Transverse colon (tissue), 4 donors: ENCODE measurements at regions not wholly inside any gene's neighbourhood (a gene's known extent, or its start where the extent isn't known, plus 50 kb on each side); places are given as distances from the start of the nearest gene placed in this dataset.

ENCODE experiments used
- DNase-seq: peaks from one replicate; pipeline ENCODE4 v3.0.0-alpha.2; 2019
- H3K27ac ChIP-seq, 4 donors: fragments of 200-600 bp; sonication (generic); 2 replicates each; pipeline ENCODE4 v1.5.1; 2016 to 2018; ENCODE audit warnings: inconsistent platforms in 4 of 4
- H3K27me3 ChIP-seq: fragments of 200-600 bp; sonication (generic); 2 replicates; pipeline ENCODE4 v1.5.1; 2017; ENCODE audit warnings: inconsistent platforms
- H3K36me3 ChIP-seq, 4 donors: fragments of 200-600 bp; sonication (generic); 2 replicates each; pipeline ENCODE4 v1.5.1; 2017 to 2019; ENCODE audit warnings: inconsistent platforms in 4 of 4
- H3K4me1 ChIP-seq, 4 donors: fragments of 200-600 bp; sonication (generic); 2 replicates each; pipeline ENCODE4 v1.5.1; 2017 to 2020; ENCODE audit warnings: inconsistent platforms in 4 of 4
- H3K4me3 ChIP-seq, 4 donors: fragments of 200-600 bp; sonication (generic); 1 replicate in 1 of 4; 2 replicates in 3 of 4; pipeline versions ENCODE4 v1.5.1 to v1.6.1; 2017 to 2019; ENCODE audit warnings: inconsistent platforms in 4 of 4
- H3K9me3 ChIP-seq, 2 donors: fragments of 200-600 bp; sonication (generic); 2 replicates each; pipeline ENCODE4 v1.5.1; 2017 to 2019; ENCODE audit warnings: inconsistent platforms in 2 of 2
- CTCF ChIP-seq, 5 experiments: fragments of 200-600 bp in 3 of 5; fragments of 450-650 bp in 2 of 5; sonication (generic) in 3 of 5; IDR thresholded peaks; 1 replicate in 2 of 5; 2 replicates in 3 of 5; pipeline ENCODE4 v1.5.1; 2016 to 2017; ENCODE audit warnings: antibody characterized with exemption in 5 of 5, inconsistent platforms in 3 of 5, mild to moderate bottlenecking in 2 of 5, moderate library complexity in 1 of 5
- EP300 ChIP-seq: sonication (generic); formaldehyde crosslinking; IDR thresholded peaks from one replicate; pipeline ENCODE4 v1.6.1; 2017; ENCODE audit warnings: antibody characterized with exemption, low read depth
- POLR2A ChIP-seq: fragments of 450-650 bp; IDR thresholded peaks from one replicate; pipeline ENCODE4 v1.6.1; 2016; ENCODE audit warnings: antibody characterized with exemption, mild to moderate bottlenecking, moderate library complexity
- POLR2AphosphoS5 ChIP-seq, 3 donors: sonication (generic); formaldehyde crosslinking; IDR thresholded peaks; one replicate each; pipeline ENCODE4 v1.6.1; 2016; ENCODE audit warnings: antibody characterized with exemption in 3 of 3
- WGBS, 2 donors: methylation state at CpG; one replicate each; pipeline ENCODE4 v1.1.5; 2018; ENCODE audit warnings: low coverage in 1 of 2; 5-methylcytosine and 5-hydroxymethylcytosine counted together
- in situ Hi-C, 4 donors: fragments of 200-750 bp; cut with MboI; loops; one replicate each; pipeline versions ENCODE4 v1.15.0 to v1.15.1; 2017; ENCODE audit warnings: low sequenced_read_pairs in 3 of 4, low pct_ligation_motif_present in 1 of 4, low pct_unique_long_range_greater_than_20kb in 1 of 4
- intact Hi-C: fragments of 100-400 bp; cut with DNase I; formaldehyde crosslinking; loops from one replicate; pipeline ENCODE4 v1.15.1; 2023; ENCODE audit warnings: low total_unique reads

- in situ Hi-C loops (loop anchor here in 1 of 4 donors (10.0 kb wide), 1 partner anchor 73 kb away; no protein-coding TSS in a partner anchor), intact Hi-C loops (no loop called here)
- Histone ChIP-seq H3K4me3 (peak overlapping the region; percentile 27 to 41 (median 34)), H3K27ac (peak overlapping the region in 1 of 4 donors; percentile 66), H3K36me3 (no peaks in the 10 kb centered on the region), H3K9me3 (no peaks in the 10 kb centered on the region), H3K27me3 (peaks cover 33% of the 10 kb centered on the region), H3K4me1 (peaks cover 0 to 4% (median 1%) of the 10 kb centered on the region in 4 donors)
- WGBS, 2 donors, result 36 to 66% methylated on average over 7 to 16 of the region's 16 CpGs
- no peak for TF ChIP-seq EP300
- no peak for TF ChIP-seq CTCF (IDR thresholded peaks at IDR 0.05)
- DNase-seq, result no peak
Measured at GRCh38 chr12:125331342-125332052, 266.3 kb downstream of the AACS start.

GRCh38 chr12:125332900-125333299 lies 267.7 kb downstream of the AACS start:
- no peaks in the 10 kb centered on the region for H3K9me3 ChIP-seq
- DNase-seq, result no peak
- intact Hi-C loops (no loop called here), in situ Hi-C loops (loop anchor here in 1 of 4 donors (10.0 kb wide), 1 partner anchor 72 kb away; no protein-coding TSS in a partner anchor)
- WGBS, 2 donors, result 68 to 75% methylated on average over 10 to 11 of the region's 11 CpGs
- no peaks in the 10 kb centered on the region for H3K36me3 ChIP-seq
- no peak overlapping the region for H3K4me3 ChIP-seq
- no peak overlapping the region for H3K27ac ChIP-seq
- peaks cover 0 to 4% (median 1%) of the 10 kb centered on the region in 4 donors for H3K4me1 ChIP-seq
- H3K27me3 ChIP-seq, result peaks cover 32% of the 10 kb centered on the region
- TF ChIP-seq EP300 (no peak), CTCF (IDR thresholded peaks at IDR 0.05) (no peak), POLR2AphosphoS5 (IDR thresholded peaks at IDR 0.05) (no peak), POLR2A (no peak)

GRCh38 chr12:125336246-125336645 lies 271.0 kb downstream of the AACS start:
- H3K27ac ChIP-seq, result no peak overlapping the region
- H3K4me1 ChIP-seq, result peaks cover 0 to 14% (median 8%) of the 10 kb centered on the region in 4 donors
- H3K4me3 ChIP-seq, result no peak overlapping the region
- intact Hi-C loops (no loop called here), in situ Hi-C loops (loop anchor here in 1 of 4 donors (10.0 kb wide), 1 partner anchor 69 kb away; no protein-coding TSS in a partner anchor)
- H3K9me3 ChIP-seq, result no peaks in the 10 kb centered on the region
- peaks cover 6% of the 10 kb centered on the region for H3K27me3 ChIP-seq
- TF ChIP-seq POLR2AphosphoS5 (IDR thresholded peaks at IDR 0.05), result no peak
- no peak for TF ChIP-seq CTCF (IDR thresholded peaks at IDR 0.05)
- TF ChIP-seq POLR2A, result no peak
- no peak for TF ChIP-seq EP300
- 80 to 87% methylated on average over 1 to 4 of the region's 4 CpGs for WGBS, 2 donors
- no peak for DNase-seq
- H3K36me3 ChIP-seq, result no peaks in the 10 kb centered on the region

- DNase-seq, result peak; percentile 39
- in situ Hi-C loops (loop anchor here in 1 of 4 donors (10.0 kb wide), 1 partner anchor 54 kb away; no protein-coding TSS in a partner anchor), intact Hi-C loops (no loop called here)
- WGBS, 2 donors, result 0 to 23% methylated on average over 3 to 5 of the region's 5 CpGs
- no peaks in the 10 kb centered on the region for H3K27me3 ChIP-seq
- peaks cover 0 to 20% (median 13%) of the 10 kb centered on the region in 4 donors for H3K4me1 ChIP-seq
- no peak overlapping the region for H3K4me3 ChIP-seq
- no peaks in the 10 kb centered on the region for H3K9me3 ChIP-seq
- H3K27ac ChIP-seq, result peak overlapping the region; percentile 31 to 76 (median 63)
- TF ChIP-seq POLR2AphosphoS5 (IDR thresholded peaks at IDR 0.05) (no peak), EP300 (no peak), POLR2A (no peak), CTCF (IDR thresholded peaks at IDR 0.05) (no peak)
- H3K36me3 ChIP-seq, result no peaks in the 10 kb centered on the region
Measured at GRCh38 chr12:125340791-125341190, 275.6 kb downstream of the AACS start.
